ENCODE measurements at regions not wholly inside any gene's neighbourhood (a gene's known extent, or its start where the extent isn't known, plus 50 kb on each side); places are given as distances from the start of the nearest gene placed in this dataset.

DNA sequence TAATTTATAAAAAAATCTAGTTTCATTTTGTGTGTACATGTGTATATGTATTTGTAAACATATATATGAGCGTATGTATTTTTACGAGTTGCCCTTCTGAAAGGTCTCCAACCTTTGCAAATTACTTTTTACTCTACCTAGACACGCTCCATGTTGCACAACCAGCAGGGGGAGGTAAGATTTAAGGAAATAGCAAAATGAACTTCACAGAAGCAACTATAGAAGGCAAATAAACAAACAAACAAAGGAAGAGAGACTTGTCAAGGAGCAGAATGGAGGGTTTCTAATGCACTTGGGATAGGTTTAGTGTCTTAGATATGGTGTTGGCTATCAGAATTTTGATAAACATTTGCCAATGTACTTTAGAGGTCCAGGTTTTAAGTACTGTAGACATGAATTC lies 820.5 kb upstream of the POU3F3 start:
- DNase-seq (ENCODE audit: low read depth) = peak; percentile 3

GRCh38 chr2:104040771-104041170 lies 813.1 kb upstream of the POU3F3 start:
- DNase-seq (ENCODE audit: low read depth) = no peak
- TF ChIP-seq, protein P1, sequence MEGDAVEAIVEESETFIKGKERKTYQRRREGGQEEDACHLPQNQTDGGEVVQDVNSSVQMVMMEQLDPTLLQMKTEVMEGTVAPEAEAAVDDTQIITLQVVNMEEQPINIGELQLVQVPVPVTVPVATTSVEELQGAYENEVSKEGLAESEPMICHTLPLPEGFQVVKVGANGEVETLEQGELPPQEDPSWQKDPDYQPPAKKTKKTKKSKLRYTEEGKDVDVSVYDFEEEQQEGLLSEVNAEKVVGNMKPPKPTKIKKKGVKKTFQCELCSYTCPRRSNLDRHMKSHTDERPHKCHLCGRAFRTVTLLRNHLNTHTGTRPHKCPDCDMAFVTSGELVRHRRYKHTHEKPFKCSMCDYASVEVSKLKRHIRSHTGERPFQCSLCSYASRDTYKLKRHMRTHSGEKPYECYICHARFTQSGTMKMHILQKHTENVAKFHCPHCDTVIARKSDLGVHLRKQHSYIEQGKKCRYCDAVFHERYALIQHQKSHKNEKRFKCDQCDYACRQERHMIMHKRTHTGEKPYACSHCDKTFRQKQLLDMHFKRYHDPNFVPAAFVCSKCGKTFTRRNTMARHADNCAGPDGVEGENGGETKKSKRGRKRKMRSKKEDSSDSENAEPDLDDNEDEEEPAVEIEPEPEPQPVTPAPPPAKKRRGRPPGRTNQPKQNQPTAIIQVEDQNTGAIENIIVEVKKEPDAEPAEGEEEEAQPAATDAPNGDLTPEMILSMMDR (conservative IDR thresholded peaks at IDR 0.05; ENCODE audit: low read depth, low read length) = no peak
- no peak overlapping the region for H3K4me3 ChIP-seq (ENCODE audit: low read depth, low read length)

More for the DNA sequence above, 820.5 kb upstream of the POU3F3 start:
- no peak overlapping the region for H3K4me3 ChIP-seq (ENCODE audit: low read depth, low read length)
- TF ChIP-seq, protein P1 (conservative IDR thresholded peaks at IDR 0.05; ENCODE audit: low read depth, low read length) = peak; percentile 14

GRCh38 chr2:104041351-104041750 lies 812.6 kb upstream of the POU3F3 start:
- TF ChIP-seq, protein P1 (conservative IDR thresholded peaks at IDR 0.05; ENCODE audit: low read depth, low read length) = no peak
- no peak overlapping the region for H3K4me3 ChIP-seq (ENCODE audit: low read depth, low read length)
- no peak for DNase-seq (ENCODE audit: low read depth)

- H3K4me3 ChIP-seq (ENCODE audit: low read depth, low read length) = no peak overlapping the region
- TF ChIP-seq, protein P1 (conservative IDR thresholded peaks at IDR 0.05; ENCODE audit: low read depth, low read length) = no peak
- no peak for DNase-seq (ENCODE audit: low read depth)
These were observed 810.1 kb upstream of the POU3F3 start for GRCh38 chr2:104043864-104044263.

DNA sequence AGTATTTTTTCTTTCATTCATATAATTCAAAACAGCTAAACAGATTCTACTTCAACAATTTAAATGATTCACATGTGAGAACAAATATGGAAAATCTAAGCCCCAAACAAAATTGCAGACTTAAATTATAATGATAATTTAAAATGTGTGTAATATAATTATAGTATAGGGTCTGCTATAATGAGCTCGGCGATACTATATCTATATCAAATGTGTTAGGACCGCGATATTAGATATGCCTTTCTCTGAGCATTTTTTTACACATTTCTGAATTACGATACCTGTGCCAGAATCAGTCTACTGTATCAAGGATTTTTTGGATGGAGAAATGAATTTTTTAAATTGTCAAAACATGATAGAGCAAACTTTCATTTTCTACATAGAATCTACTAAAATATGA lies 808.8 kb upstream of the POU3F3 start:
- TF ChIP-seq, protein P1 (conservative IDR thresholded peaks at IDR 0.05; ENCODE audit: low read depth, low read length) = no peak
- no peak overlapping the region for H3K4me3 ChIP-seq (ENCODE audit: low read depth, low read length)
- no peak for DNase-seq (ENCODE audit: low read depth)

DNA sequence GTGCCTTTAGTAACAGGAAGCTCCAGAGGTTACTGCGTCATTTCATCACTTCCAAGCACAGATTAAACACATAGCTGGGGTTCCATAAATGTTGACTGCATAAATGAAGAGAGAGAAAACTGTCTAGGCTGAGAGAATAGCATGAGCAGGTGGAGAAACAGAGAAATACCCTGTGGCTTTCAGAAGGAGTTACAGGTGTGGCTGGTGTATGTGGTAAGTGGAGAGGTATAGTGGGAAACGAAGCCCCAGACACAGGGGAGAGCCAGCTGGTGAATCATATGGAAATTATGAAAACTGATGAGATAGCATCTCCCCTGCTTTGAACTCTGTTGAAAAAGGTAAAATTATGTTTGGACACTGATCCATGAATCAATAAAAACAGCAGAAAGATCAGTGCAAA lies 807.4 kb upstream of the POU3F3 start:
- no peak overlapping the region for H3K4me3 ChIP-seq (ENCODE audit: low read depth, low read length)
- TF ChIP-seq, protein P1 (conservative IDR thresholded peaks at IDR 0.05; ENCODE audit: low read depth, low read length) = no peak
- DNase-seq (ENCODE audit: low read depth) = no peak

DNA sequence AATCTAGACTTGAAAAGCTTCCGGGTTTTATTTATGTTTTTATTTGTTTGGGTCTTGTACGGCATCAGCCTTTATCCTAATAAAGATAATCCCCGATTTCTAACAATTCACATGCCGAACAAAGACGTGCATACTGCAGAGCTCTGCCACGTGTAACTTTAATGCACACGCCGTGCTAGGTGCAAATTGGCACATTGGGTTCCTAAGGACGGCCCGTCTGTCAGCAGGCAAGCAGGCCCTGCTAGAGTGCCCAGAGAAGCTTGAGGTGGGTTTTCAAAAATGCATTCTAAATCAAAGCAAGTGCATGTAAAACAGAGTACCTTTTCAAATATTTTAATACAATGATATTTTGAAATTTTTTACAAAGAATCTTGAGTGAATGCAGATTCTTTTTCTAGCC lies 806.4 kb upstream of the POU3F3 start:
- no peak for DNase-seq (ENCODE audit: low read depth)
- H3K4me3 ChIP-seq (ENCODE audit: low read depth, low read length) = no peak overlapping the region
- TF ChIP-seq, protein P1 (conservative IDR thresholded peaks at IDR 0.05; ENCODE audit: low read depth, low read length) = no peak

Measured in choroid plexus epithelial cell (primary cell).